HEK293 (cell line): ENCODE measurements at regions not wholly inside any gene's neighbourhood (a gene's known extent, or its start where the extent isn't known, plus 50 kb on each side); places are given as distances from the start of the nearest gene placed in this dataset.

Source experiments
- PRDM1 ChIP-seq: fragments of 450-650 bp; formaldehyde crosslinking; IDR thresholded peaks from 2 replicates; pipeline ENCODE4; 2016; ENCODE audit warnings: missing biosample characterization, missing genetic modification characterization
- SETDB1 ChIP-seq: IDR thresholded peaks from one replicate; pipeline ENCODE4 v1.6.1; 2017; ENCODE audit warnings: mild to moderate bottlenecking, low read length, moderate library complexity, mixed read lengths; ENCODE audit not compliant: insufficient read length
- YY1 ChIP-seq: fragments of 450-650 bp; formaldehyde crosslinking; IDR thresholded peaks from 2 replicates; pipeline ENCODE4 v1.5.1; 2018; ENCODE audit warnings: missing biosample characterization, missing genetic modification characterization
- ZBTB26 ChIP-seq: fragments of 450-650 bp; formaldehyde crosslinking; optimal IDR thresholded peaks from 2 replicates; pipeline ENCODE3; 2016; ENCODE audit warnings: missing biosample characterization, mild to moderate bottlenecking, missing genetic modification characterization
- ZNF473 ChIP-seq: fragments of 450-650 bp; formaldehyde crosslinking; IDR thresholded peaks from 2 replicates; pipeline ENCODE4 v1.5.1; 2017; ENCODE audit warnings: missing biosample characterization, missing genetic modification characterization
- ZNF529 ChIP-seq: fragments of 450-650 bp; formaldehyde crosslinking; IDR thresholded peaks from 2 replicates; pipeline ENCODE4 v1.5.1; 2017; ENCODE audit warnings: missing genetic modification characterization, missing biosample characterization; ENCODE audit not compliant: insufficient replicate concordance
- TF ChIP-seq, protein P1 (sequence below): fragments of 450-650 bp; formaldehyde crosslinking; IDR thresholded peaks from 2 replicates; pipeline ENCODE4 v1.5.1; 2016; ENCODE audit warnings: missing biosample characterization, missing genetic modification characterization

GRCh38 chr20:55678970-55679667 is 326.2 kb downstream of the CBLN4 start:
- TF ChIP-seq YY1 (tag by site-specific recombination) (no peak), PRDM1 (tag by site-specific recombination) (no peak), ZNF529 (no peak), SETDB1 (no peak), ZBTB26 (no peak), ZNF473 (no peak)
- TF ChIP-seq, protein P1, sequence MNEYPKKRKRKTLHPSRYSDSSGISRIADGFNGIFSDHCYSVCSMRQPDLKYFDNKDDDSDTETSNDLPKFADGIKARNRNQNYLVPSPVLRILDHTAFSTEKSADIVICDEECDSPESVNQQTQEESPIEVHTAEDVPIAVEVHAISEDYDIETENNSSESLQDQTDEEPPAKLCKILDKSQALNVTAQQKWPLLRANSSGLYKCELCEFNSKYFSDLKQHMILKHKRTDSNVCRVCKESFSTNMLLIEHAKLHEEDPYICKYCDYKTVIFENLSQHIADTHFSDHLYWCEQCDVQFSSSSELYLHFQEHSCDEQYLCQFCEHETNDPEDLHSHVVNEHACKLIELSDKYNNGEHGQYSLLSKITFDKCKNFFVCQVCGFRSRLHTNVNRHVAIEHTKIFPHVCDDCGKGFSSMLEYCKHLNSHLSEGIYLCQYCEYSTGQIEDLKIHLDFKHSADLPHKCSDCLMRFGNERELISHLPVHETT (tag by site-specific recombination): no peak
